ENCODE measurements at regions not wholly inside any gene's neighbourhood (a gene's known extent, or its start where the extent isn't known, plus 50 kb on each side); places are given as distances from the start of the nearest gene placed in this dataset.

GRCh38 chr5:67992923-67993322, 222.6 kb upstream of the PIK3R1 start:
- H3K27ac ChIP-seq (ENCODE audit: insufficient read length, low read depth, low read length): no peak overlapping the region

More at GRCh38 chr5:67992923-67993322, 222.6 kb upstream of the PIK3R1 start:
- H4K8ac ChIP-seq (replicated peaks; ENCODE audit: insufficient read length, low read depth, low read length): no peak overlapping the region
- H2AK5ac ChIP-seq (ENCODE audit: insufficient read length, low read length): no peak overlapping the region
- H2BK15ac ChIP-seq (ENCODE audit: low read depth, low read length): no peak overlapping the region
- H3K27ac Mint-ChIP-seq: no peak overlapping the region
- H3K27me3 Mint-ChIP-seq (ENCODE audit: low read depth): no peaks in the 10 kb centered on the region
- no peak overlapping the region for H4K5ac ChIP-seq (ENCODE audit: insufficient read length, low read depth, low read length)
- no peak overlapping the region for H2AFZ ChIP-seq (ENCODE audit: low read length)
- H3K4me1 ChIP-seq (ENCODE audit: insufficient read depth, low read length): no peaks in the 10 kb centered on the region
- no peak overlapping the region for H3K14ac ChIP-seq (ENCODE audit: insufficient read depth, low read length)
- H3K4ac ChIP-seq (ENCODE audit: low read depth, low read length): no peak overlapping the region
- no peaks in the 10 kb centered on the region; a peak in 2 of 7 replicates for H3K36me3 Mint-ChIP-seq (ENCODE audit: insufficient read depth in 1 of 3, low read depth in 3 of 3)
- H2BK5ac ChIP-seq (ENCODE audit: insufficient read length, low read length): no peak overlapping the region
- no CpG with 5 or more reads among the region's 3 CpGs for WGBS (ENCODE audit: extremely low coverage, insufficient read length, low lambda C conversion rate)
- no peak overlapping the region for H3K4me2 ChIP-seq (ENCODE audit: insufficient read depth, insufficient read length, low read length)
- H2BK12ac ChIP-seq (ENCODE audit: insufficient read length, low read depth, low read length): no peak overlapping the region
- H3K4me3 Mint-ChIP-seq: no peak overlapping the region
- no peaks in the 10 kb centered on the region for H3K9me3 ChIP-seq (ENCODE audit: control insufficient read depth, low read depth, low read length)
- H3K27me3 ChIP-seq (ENCODE audit: insufficient read depth, low read length): no peaks in the 10 kb centered on the region
- H3K9ac ChIP-seq (ENCODE audit: extremely low read depth, insufficient read length, low read length): no peak overlapping the region
- DNase-seq: no peak
- H3T11ph ChIP-seq (ENCODE audit: low read length): no peak overlapping the region
- H3K56ac ChIP-seq (ENCODE audit: insufficient read length, low read depth, low read length): no peak overlapping the region
- H3K18ac ChIP-seq (ENCODE audit: insufficient read length, low read depth, low read length): no peak overlapping the region
- TF ChIP-seq CTCF (conservative IDR thresholded peaks at IDR 0.05): no peak
- H3K9me3 Mint-ChIP-seq: peaks cover 0 to 6% of the 10 kb centered on the region in 2 experiments; a peak in 2 of 5 replicates
- no peak overlapping the region for H2BK20ac ChIP-seq (ENCODE audit: low read depth, low read length, poor library complexity, severe bottlenecking)
- no peak overlapping the region for H4K91ac ChIP-seq (ENCODE audit: insufficient read length, low read depth, low read length)
- no peaks in the 10 kb centered on the region for H4K20me1 ChIP-seq (ENCODE audit: control insufficient read depth, insufficient read depth, insufficient read length)
- peaks cover 2 to 7% of the 10 kb centered on the region in 2 experiments; a peak in 3 of 4 replicates for H3K4me1 Mint-ChIP-seq
- H3K23ac ChIP-seq (ENCODE audit: insufficient read length, low read depth, low read length): no peak overlapping the region
- H3K23me2 ChIP-seq (ENCODE audit: insufficient read length, low read depth, low read length, poor library complexity, severe bottlenecking): no peaks in the 10 kb centered on the region
- no peak overlapping the region for H2BK120ac ChIP-seq (ENCODE audit: low read depth, low read length, poor library complexity, severe bottlenecking)
- H3K79me2 ChIP-seq (ENCODE audit: insufficient read depth, low read length): no peaks in the 10 kb centered on the region
- no peaks in the 10 kb centered on the region for H3K79me1 ChIP-seq (ENCODE audit: insufficient read depth, low read depth, low read length, poor library complexity, severe bottlenecking)
